GM19452 (cell line): ENCODE measurements at regions not wholly inside any gene's neighbourhood (a gene's known extent, or its start where the extent isn't known, plus 50 kb on each side); places are given as distances from the start of the nearest gene placed in this dataset.
A peak's percentile ranks its signal among the peaks of the same experiment; 100 is the strongest.

Source experiments
- ATAC-seq: cut with Tn5 transposase; IDR thresholded peaks from one replicate; pipeline ENCODE4 v1.9.1; 2021; ENCODE audit not compliant: unreplicated experiment

DNA sequence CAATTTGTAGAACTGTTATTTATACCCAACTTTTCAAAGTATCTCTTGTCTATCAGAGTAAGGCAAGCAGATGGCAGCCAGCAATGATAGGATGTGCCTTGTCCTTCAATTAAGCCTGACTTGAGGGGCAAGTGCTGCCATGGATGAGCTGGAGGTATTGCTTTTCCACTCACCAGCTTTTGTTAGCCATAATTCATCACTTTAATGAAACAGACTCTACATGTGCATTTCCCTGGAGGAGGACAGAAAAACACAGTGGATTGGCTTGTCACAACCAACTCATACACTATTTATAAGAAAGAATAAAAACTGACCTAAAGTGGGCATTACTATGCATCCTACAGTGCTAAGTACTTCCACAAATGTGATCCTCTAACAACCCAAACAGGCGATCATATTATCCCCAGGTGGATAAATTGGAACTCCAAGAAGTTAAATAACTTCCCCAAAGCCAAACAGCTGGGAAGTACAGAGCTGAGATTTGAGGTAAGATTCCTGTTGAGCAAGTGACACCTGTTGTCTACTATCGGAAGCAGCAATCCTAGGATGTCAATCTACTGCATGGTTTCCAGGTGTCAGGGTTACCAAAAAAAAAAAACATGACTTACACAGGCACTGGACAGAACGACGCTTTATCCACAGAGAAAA is 73.9 kb upstream of the NRSN1 start:
- ATAC-seq: no peak

GRCh38 chr6:24052590-24052961 is 73.4 kb upstream of the NRSN1 start:
- ATAC-seq: no peak

DNA sequence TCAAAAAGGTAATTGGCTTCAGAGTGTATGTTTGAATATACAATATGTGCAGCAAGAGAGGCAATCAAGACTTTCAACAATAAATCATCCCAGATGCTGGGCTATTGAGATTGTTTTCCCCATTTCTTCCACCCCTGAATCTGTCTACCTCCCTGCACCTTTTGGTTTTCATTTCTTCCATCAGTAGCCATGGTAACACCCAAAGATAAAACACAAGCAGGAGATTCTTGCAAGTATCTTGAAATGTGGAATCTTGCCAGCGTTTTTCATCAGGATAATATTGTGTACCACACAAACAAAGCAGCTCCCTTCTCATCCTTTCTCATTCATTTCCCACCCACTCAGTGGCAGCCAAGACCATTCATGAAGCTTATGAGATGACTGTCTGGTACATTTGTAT is 73.0 kb upstream of the NRSN1 start:
- ATAC-seq: no peak

GRCh38 chr6:24054388-24054787 is 71.6 kb upstream of the NRSN1 start:
- ATAC-seq: no peak

- no peak for ATAC-seq
Measured at GRCh38 chr6:24056567-24056966, 69.4 kb upstream of the NRSN1 start.

- ATAC-seq: no peak
Measured at GRCh38 chr6:24057030-24057429, 69.0 kb upstream of the NRSN1 start.

- peak; percentile 95 for ATAC-seq
Measured at GRCh38 chr6:24060982-24061754, 64.8 kb upstream of the NRSN1 start.

DNA sequence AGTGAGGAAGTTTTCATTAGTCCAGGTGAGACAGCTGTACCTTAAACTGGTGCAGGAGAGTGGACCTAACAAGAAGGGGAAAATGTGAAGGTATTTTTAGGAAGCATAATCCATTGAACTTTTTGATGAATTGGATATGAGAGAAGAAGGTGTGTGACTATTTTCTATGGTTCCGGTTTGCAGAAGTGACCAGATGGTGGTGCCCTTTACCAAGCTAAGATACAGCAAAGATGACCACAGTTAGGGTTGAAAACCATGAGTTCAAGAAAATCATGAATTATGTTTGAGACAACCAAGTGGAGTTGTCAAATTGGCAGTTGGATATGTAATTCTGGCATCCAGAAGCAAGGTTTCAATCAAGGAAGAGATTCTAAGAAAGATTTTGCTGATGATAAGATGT is 61.9 kb upstream of the NRSN1 start:
- no peak for ATAC-seq

GRCh38 chr6:24064832-24065231 is 61.2 kb upstream of the NRSN1 start:
- no peak for ATAC-seq

DNA sequence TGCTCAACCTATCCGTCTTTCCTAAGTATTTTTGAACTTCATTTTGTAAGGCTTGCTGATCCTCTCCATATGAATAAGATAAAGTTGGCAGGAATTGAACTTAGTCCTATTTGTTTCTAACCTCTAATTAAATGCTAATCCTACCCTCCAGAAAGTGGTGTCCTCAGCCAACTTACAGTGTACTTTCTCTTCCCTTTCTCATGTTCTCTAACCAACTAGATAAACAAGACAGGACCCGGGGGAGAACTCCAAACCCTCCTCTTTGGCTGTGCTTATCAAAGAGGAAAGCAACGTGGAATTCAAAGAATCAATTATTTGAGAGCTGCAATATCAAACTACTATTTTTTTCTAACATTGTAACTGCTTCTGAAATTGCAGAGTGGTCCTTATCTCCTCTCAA is 56.5 kb upstream of the NRSN1 start:
- no peak for ATAC-seq

GRCh38 chr6:24072038-24072746 is 53.8 kb upstream of the NRSN1 start:
- ATAC-seq: no peak

GRCh38 chr6:24076011-24076410 is 50.0 kb upstream of the NRSN1 start:
- no peak for ATAC-seq
